Glomerular endothelial cell (primary cell): ENCODE measurements at regions not wholly inside any gene's neighbourhood (a gene's known extent, or its start where the extent isn't known, plus 50 kb on each side); places are given as distances from the start of the nearest gene placed in this dataset.

Experiments used
- DNase-seq: peaks from one replicate; pipeline ENCODE4 v3.0.0-alpha.2; 2011; ENCODE audit warnings: low read depth, low spot score; ENCODE audit errors: extremely low read depth

GRCh38 chr17:70772761-70773160 is 603.4 kb downstream of the KCNJ2 start:
- no peak for DNase-seq

- DNase-seq, result no peak
Measured at GRCh38 chr17:70773258-70773657, 603.9 kb downstream of the KCNJ2 start.

GRCh38 chr17:70774339-70775117 is 605.2 kb downstream of the KCNJ2 start:
- DNase-seq, result no peak

- DNase-seq, result no peak
Measured at GRCh38 chr17:70775679-70776078, 606.3 kb downstream of the KCNJ2 start.

GRCh38 chr17:70776441-70776840 is 607.1 kb downstream of the KCNJ2 start:
- DNase-seq, result no peak

- DNase-seq, result no peak
Measured at GRCh38 chr17:70780031-70780430, 610.7 kb downstream of the KCNJ2 start.

- DNase-seq, result no peak
Measured at GRCh38 chr17:70786081-70786480, 616.7 kb downstream of the KCNJ2 start.

GRCh38 chr17:70787721-70788300 is 618.5 kb downstream of the KCNJ2 start:
- no peak for DNase-seq

GRCh38 chr17:70791748-70792443 is 622.6 kb downstream of the KCNJ2 start:
- DNase-seq, result no peak

GRCh38 chr17:70794738-70795137 is 625.4 kb downstream of the KCNJ2 start:
- no peak for DNase-seq

GRCh38 chr17:70795620-70796019 is 626.3 kb downstream of the KCNJ2 start:
- DNase-seq, result no peak

GRCh38 chr17:70796757-70797156 is 627.4 kb downstream of the KCNJ2 start:
- DNase-seq, result no peak

GRCh38 chr17:70797166-70797565 is 627.8 kb downstream of the KCNJ2 start:
- no peak for DNase-seq

GRCh38 chr17:70804161-70804560 is 634.8 kb downstream of the KCNJ2 start:
- DNase-seq, result no peak

- DNase-seq, result no peak
Measured at GRCh38 chr17:70808596-70808995, 639.3 kb downstream of the KCNJ2 start.

GRCh38 chr17:70810609-70811008 is 641.3 kb downstream of the KCNJ2 start:
- no peak for DNase-seq

GRCh38 chr17:70813355-70813930 is 644.1 kb downstream of the KCNJ2 start:
- no peak for DNase-seq

GRCh38 chr17:70819183-70819582 is 649.9 kb downstream of the KCNJ2 start:
- DNase-seq, result no peak

- no peak for DNase-seq
Measured at GRCh38 chr17:70820276-70820675, 650.9 kb downstream of the KCNJ2 start.

GRCh38 chr17:70825321-70826125 is 656.2 kb downstream of the KCNJ2 start:
- no peak for DNase-seq

- no peak for DNase-seq
Measured at GRCh38 chr17:70829876-70830275, 660.5 kb downstream of the KCNJ2 start.
